ENCODE measurements at regions not wholly inside any gene's neighbourhood (a gene's known extent, or its start where the extent isn't known, plus 50 kb on each side); places are given as distances from the start of the nearest gene placed in this dataset.
"Not testable (repeated sequence)": the region's sequence is repeated elsewhere in the genome, so short reads cannot be mapped to it uniquely, and the experiment has no call there.

DNA sequence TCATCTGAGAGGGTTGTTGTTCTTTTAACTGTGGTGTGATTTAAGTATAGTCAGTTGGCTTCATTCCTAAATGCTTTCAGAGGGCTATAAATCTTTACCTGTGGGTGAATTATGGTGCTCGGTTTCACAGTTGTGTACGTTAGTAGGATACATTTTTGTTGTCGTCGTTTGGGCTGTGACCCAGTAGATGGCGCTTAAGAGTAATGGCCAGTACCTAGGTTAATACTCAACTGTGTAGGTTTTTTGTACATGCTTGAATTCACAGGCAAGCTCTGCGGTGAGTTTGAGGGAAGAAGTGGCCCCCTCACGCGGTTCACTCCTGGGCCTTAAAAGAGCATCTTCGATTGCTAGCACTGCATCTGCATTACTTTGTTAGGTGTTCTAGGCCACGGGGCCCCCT lies 571.7 kb upstream of the TGIF2LX start:
- TF ChIP-seq, protein P1, sequence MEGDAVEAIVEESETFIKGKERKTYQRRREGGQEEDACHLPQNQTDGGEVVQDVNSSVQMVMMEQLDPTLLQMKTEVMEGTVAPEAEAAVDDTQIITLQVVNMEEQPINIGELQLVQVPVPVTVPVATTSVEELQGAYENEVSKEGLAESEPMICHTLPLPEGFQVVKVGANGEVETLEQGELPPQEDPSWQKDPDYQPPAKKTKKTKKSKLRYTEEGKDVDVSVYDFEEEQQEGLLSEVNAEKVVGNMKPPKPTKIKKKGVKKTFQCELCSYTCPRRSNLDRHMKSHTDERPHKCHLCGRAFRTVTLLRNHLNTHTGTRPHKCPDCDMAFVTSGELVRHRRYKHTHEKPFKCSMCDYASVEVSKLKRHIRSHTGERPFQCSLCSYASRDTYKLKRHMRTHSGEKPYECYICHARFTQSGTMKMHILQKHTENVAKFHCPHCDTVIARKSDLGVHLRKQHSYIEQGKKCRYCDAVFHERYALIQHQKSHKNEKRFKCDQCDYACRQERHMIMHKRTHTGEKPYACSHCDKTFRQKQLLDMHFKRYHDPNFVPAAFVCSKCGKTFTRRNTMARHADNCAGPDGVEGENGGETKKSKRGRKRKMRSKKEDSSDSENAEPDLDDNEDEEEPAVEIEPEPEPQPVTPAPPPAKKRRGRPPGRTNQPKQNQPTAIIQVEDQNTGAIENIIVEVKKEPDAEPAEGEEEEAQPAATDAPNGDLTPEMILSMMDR (conservative IDR thresholded peaks at IDR 0.05; ENCODE audit: low read depth, low read length) = not testable (repeated sequence)
- TF ChIP-seq EZH2 (IDR thresholded peaks at IDR 0.05; ENCODE audit: low read length, unreplicated experiment); EZH2phosphoT487 (IDR thresholded peaks at IDR 0.05; ENCODE audit: borderline replicate concordance, low read length): not testable (repeated sequence)

Data from PC-3 (cell line).